Erythroblast (primary cell): ENCODE measurements at regions not wholly inside any gene's neighbourhood (a gene's known extent, or its start where the extent isn't known, plus 50 kb on each side); places are given as distances from the start of the nearest gene placed in this dataset.
A peak's percentile ranks its signal among the peaks of the same experiment; 100 is the strongest.
"Not testable (repeated sequence)": the region's sequence is repeated elsewhere in the genome, so short reads cannot be mapped to it uniquely, and the experiment has no call there.

Source experiments
- DNase-seq, 2 experiments: peaks; one replicate each; lab custom pipeline; 2025; lab: John Stamatoyannopoulos, UW
- GATA1 ChIP-seq: IDR thresholded peaks from 2 replicates; pipeline ENCODE4 v1.6.1; 2011; ENCODE audit warnings: low read depth, mild to moderate bottlenecking, control low read depth, low read length, moderate library complexity
- POLR2A ChIP-seq: IDR thresholded peaks from 2 replicates; pipeline ENCODE4 v1.6.1; 2011; ENCODE audit warnings: mild to moderate bottlenecking, low read length

DNA sequence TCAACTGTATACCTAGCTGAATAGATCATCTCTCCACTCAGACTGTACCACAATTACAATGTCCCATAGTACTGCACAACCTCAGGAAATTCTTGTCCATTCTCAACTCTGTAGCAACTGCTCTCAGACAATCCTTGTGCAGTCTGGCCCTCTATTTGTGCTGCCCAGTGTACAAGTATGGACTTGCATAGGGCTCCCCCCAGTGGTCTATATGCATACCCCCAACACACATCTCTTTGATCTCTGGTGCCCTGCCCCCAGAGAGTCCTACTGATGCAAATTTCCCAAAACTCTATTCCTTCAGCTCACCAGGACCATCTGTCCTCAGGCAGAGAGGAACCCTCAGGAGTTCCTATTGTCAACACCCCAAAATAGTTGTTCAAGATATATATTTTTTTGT lies 205.3 kb downstream of the SLCO4C1 start:
- no peak for TF ChIP-seq POLR2A
- DNase-seq: peak; percentile 11 to 24

- no peak for TF ChIP-seq POLR2A
- TF ChIP-seq GATA1: no peak
- DNase-seq: no peak
Measured at GRCh38 chr5:102089883-102090282, 206.2 kb downstream of the SLCO4C1 start.

DNA sequence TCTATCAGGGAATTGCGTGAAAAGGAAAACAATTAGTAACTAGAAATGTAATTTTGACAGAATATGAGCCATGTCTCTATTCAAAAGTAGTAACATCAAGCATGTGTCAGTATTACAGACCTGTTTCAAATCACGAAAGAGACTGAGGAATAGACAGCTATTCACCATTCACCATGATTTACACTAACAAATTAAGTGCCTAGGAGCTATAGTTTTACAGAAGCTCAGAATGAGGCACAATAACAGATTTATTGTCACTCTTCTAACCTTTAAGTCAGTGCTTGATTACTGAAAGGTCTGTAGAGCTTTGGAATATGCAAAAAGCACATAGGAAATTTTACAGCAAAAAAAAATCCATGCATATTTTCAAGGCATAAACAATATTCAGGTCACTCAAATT lies 208.2 kb downstream of the SLCO4C1 start:
- TF ChIP-seq GATA1: no peak
- no peak for TF ChIP-seq POLR2A
- DNase-seq: no peak

DNA sequence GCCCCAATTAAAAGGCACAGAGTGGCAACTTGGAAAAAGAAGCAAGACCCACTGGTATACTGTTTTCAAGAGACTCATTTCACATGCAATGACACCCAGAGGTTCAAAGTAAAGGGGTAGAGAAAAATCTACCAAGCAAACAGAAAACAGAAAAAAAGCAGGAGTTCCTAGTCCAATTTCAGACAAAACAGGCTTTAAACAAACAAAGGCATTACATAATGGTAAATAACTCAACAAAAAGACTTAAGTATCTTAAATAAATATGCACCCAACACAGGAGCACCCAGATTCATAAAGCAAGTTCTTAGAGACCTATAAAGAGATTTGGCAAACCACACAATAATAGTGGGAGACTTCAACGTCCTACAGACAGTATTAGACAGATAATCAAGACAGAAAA lies 215.8 kb downstream of the SLCO4C1 start:
- no peak for DNase-seq
- TF ChIP-seq POLR2A (no peak), GATA1 (no peak)

- no peak for TF ChIP-seq GATA1
- TF ChIP-seq POLR2A: no peak
- DNase-seq: no peak
Measured at GRCh38 chr5:102077920-102078319, 218.2 kb downstream of the SLCO4C1 start.

DNA sequence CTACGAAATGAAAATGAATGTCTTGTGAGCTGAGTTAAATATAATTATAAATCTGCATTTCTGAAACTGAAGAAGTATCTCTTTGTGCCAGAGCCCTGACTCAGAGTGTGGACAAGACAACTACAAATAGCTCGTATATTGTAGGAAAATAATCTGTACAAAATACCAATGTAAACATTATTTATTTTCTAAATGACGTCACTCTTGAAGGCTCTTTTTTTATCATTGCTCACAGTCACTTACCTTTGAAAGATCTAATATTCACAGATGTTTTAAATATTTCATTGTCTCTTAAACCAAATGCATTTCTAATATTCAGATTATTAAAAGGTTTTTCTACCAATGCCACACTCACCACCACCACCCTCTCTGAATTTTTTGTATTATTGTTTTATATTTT lies 226.1 kb downstream of the SLCO4C1 start:
- DNase-seq: no peak
- no peak for TF ChIP-seq POLR2A
- TF ChIP-seq GATA1: no peak

DNA sequence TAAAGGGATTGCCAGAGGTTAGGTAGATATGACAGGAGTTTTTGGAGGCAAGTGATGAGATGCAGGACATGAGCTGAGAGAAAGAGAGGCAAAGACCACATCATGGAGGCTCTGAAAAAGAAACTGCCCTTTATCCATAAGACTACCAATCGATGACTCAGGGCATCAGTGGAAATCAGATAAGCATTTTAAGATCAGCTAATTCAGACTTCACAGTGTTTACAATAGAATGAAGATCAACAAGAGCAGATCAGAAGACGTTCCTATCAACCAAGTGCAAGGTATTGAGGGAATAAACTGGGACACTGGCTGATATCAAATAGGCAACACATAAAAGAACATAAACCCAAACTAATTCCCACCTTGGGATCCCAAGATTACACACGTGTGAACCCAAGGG lies 227.2 kb downstream of the SLCO4C1 start:
- TF ChIP-seq POLR2A: no peak
- TF ChIP-seq GATA1: no peak
- DNase-seq: no peak

GRCh38 chr5:102049517-102049916 lies 246.6 kb downstream of the SLCO4C1 start:
- TF ChIP-seq GATA1 (no peak), POLR2A (no peak)
- DNase-seq: no peak

- TF ChIP-seq GATA1: no peak
- TF ChIP-seq POLR2A: no peak
- DNase-seq: no peak
Measured at GRCh38 chr5:102048940-102049339, 247.1 kb downstream of the SLCO4C1 start.

- DNase-seq: not testable (repeated sequence)
Measured at GRCh38 chr5:102047073-102047472, 249.0 kb downstream of the SLCO4C1 start.

- TF ChIP-seq POLR2A (no peak), GATA1 (no peak)
- no peak for DNase-seq
Measured at GRCh38 chr5:102040326-102040725, 255.8 kb downstream of the SLCO4C1 start.

DNA sequence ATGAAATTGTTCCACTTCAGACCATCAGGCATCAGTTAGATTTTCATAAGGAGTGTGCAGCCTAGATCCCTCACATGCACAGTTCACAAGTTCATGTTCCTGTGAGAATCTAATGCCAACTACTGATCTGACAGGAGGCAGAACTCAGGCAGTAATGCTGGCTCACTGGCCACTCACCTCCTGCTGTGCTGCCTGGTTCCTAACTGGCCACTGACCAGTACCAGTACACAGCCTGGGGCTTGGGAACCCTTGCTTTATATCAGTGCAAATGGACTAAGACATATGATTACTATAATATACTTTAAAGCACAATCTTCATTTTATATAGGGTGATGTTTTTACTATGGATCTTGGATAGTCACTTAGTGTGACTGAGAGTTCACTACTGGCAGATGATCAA lies 259.2 kb downstream of the SLCO4C1 start:
- TF ChIP-seq GATA1 (no peak), POLR2A (no peak)
- no peak for DNase-seq

- TF ChIP-seq GATA1: no peak
Measured at GRCh38 chr5:102031711-102032110, 264.4 kb downstream of the SLCO4C1 start.

GRCh38 chr5:102018690-102019089 lies 277.4 kb downstream of the SLCO4C1 start:
- TF ChIP-seq GATA1: no peak
- TF ChIP-seq POLR2A: no peak
- no peak for DNase-seq

More at GRCh38 chr5:102031711-102032110, 264.4 kb downstream of the SLCO4C1 start:
- no peak for DNase-seq

- no peak for TF ChIP-seq POLR2A
- TF ChIP-seq GATA1: no peak
Measured at GRCh38 chr5:102018279-102018678, 277.8 kb downstream of the SLCO4C1 start.

GRCh38 chr5:102014371-102014770 lies 281.7 kb downstream of the SLCO4C1 start:
- no peak for TF ChIP-seq GATA1
- no peak for TF ChIP-seq POLR2A
- no peak for DNase-seq

More at GRCh38 chr5:102018279-102018678, 277.8 kb downstream of the SLCO4C1 start:
- DNase-seq: no peak
